Muscle layer of duodenum (tissue), 2 donors: ENCODE measurements at regions not wholly inside any gene's neighbourhood (a gene's known extent, or its start where the extent isn't known, plus 50 kb on each side); places are given as distances from the start of the nearest gene placed in this dataset.
"Not testable (repeated sequence)": the region's sequence is repeated elsewhere in the genome, so short reads cannot be mapped to it uniquely, and the experiment has no call there.

ENCODE experiments used
- H3K27ac ChIP-seq: one replicate; pipeline ENCODE4 v1.7.0; 2013; ENCODE audit warnings: mild to moderate bottlenecking, low read length
- H3K27me3 ChIP-seq: one replicate; pipeline ENCODE4 v1.7.0; 2013; ENCODE audit warnings: low read depth, mild to moderate bottlenecking, control low read depth, low read length
- H3K36me3 ChIP-seq, 2 donors: one replicate each; pipeline ENCODE4 v1.7.0; 2013; ENCODE audit warnings: low read length in 2 of 2, control low read depth in 1 of 2, mild to moderate bottlenecking in 1 of 2; ENCODE audit not compliant: insufficient read depth in 2 of 2, control insufficient read depth in 1 of 2
- H3K4me1 ChIP-seq, 2 donors: one replicate each; pipeline ENCODE4 v1.7.0; 2013; ENCODE audit warnings: low read length in 2 of 2, mild to moderate bottlenecking in 2 of 2, control low read depth in 1 of 2, moderate library complexity in 1 of 2; ENCODE audit not compliant: insufficient read depth in 2 of 2, control insufficient read depth in 1 of 2
- H3K4me3 ChIP-seq, 2 donors: one replicate each; pipeline ENCODE4 v1.7.0; 2013; ENCODE audit warnings: low read length in 2 of 2, low read depth in 1 of 2, mild to moderate bottlenecking in 1 of 2
- H3K9me3 ChIP-seq, 2 donors: one replicate each; pipeline ENCODE4 v1.7.0; 2013; ENCODE audit warnings: low read length in 2 of 2, control low read depth in 1 of 2, mild to moderate bottlenecking in 1 of 2; ENCODE audit not compliant: control insufficient read depth in 1 of 2
- donor health status: healthy.

- not testable (repeated sequence) for H3K27me3 ChIP-seq, H3K36me3 ChIP-seq, H3K4me1 ChIP-seq, H3K27ac ChIP-seq, H3K4me3 ChIP-seq, H3K9me3 ChIP-seq
Measured at GRCh38 chr13:32847976-32848375, 168.2 kb upstream of the KL start.

GRCh38 chr13:32849369-32849768 lies 166.9 kb upstream of the KL start:
- no peak overlapping the region for H3K4me3 ChIP-seq
- H3K27ac ChIP-seq = no peak overlapping the region
- H3K36me3 ChIP-seq = no peaks in the 10 kb centered on the region
- H3K27me3 ChIP-seq = no peaks in the 10 kb centered on the region
- no peaks in the 10 kb centered on the region for H3K9me3 ChIP-seq
- peaks cover 7 to 9% of the 10 kb centered on the region in 2 donors for H3K4me1 ChIP-seq

GRCh38 chr13:32850316-32851052 lies 165.7 kb upstream of the KL start:
- Histone ChIP-seq H3K27ac (no peak overlapping the region), H3K4me3 (no peak overlapping the region), H3K36me3 (no peaks in the 10 kb centered on the region), H3K27me3 (no peaks in the 10 kb centered on the region), H3K4me1 (peaks cover 7 to 9% of the 10 kb centered on the region in 2 donors), H3K9me3 (no peaks in the 10 kb centered on the region)

GRCh38 chr13:32851083-32852069 lies 164.8 kb upstream of the KL start:
- no peak overlapping the region for H3K27ac ChIP-seq

GRCh38 chr13:32852526-32852925 lies 163.7 kb upstream of the KL start:
- H3K4me1 ChIP-seq = peaks cover 7 to 9% of the 10 kb centered on the region in 2 donors
- no peaks in the 10 kb centered on the region for H3K27me3 ChIP-seq
- no peaks in the 10 kb centered on the region for H3K9me3 ChIP-seq
- H3K27ac ChIP-seq = no peak overlapping the region
- no peak overlapping the region for H3K4me3 ChIP-seq
- no peaks in the 10 kb centered on the region for H3K36me3 ChIP-seq

More at GRCh38 chr13:32851083-32852069, 164.8 kb upstream of the KL start:
- H3K4me3 ChIP-seq = no peak overlapping the region
- H3K9me3 ChIP-seq = no peaks in the 10 kb centered on the region
- H3K27me3 ChIP-seq = no peaks in the 10 kb centered on the region
- H3K4me1 ChIP-seq = peaks cover 7 to 9% of the 10 kb centered on the region in 2 donors
- H3K36me3 ChIP-seq = no peaks in the 10 kb centered on the region

- Histone ChIP-seq H3K27ac (no peak overlapping the region), H3K4me1 (peaks cover 3 to 5% of the 10 kb centered on the region in 2 donors), H3K4me3 (no peak overlapping the region), H3K27me3 (no peaks in the 10 kb centered on the region), H3K9me3 (peaks cover 4 to 9% of the 10 kb centered on the region in 2 donors), H3K36me3 (no peaks in the 10 kb centered on the region)
Measured at GRCh38 chr13:32857077-32857476, 159.1 kb upstream of the KL start.

- Histone ChIP-seq H3K9me3 (peaks cover 4 to 12% of the 10 kb centered on the region in 2 donors), H3K4me1 (no peaks in the 10 kb centered on the region), H3K36me3 (no peaks in the 10 kb centered on the region), H3K4me3 (no peak overlapping the region), H3K27me3 (no peaks in the 10 kb centered on the region), H3K27ac (no peak overlapping the region)
Measured at GRCh38 chr13:32857689-32858088, 158.5 kb upstream of the KL start.

- Histone ChIP-seq H3K4me1 (no peaks in the 10 kb centered on the region), H3K9me3 (peaks cover 4 to 12% of the 10 kb centered on the region in 2 donors), H3K27me3 (no peaks in the 10 kb centered on the region), H3K36me3 (no peaks in the 10 kb centered on the region), H3K4me3 (no peak overlapping the region), H3K27ac (no peak overlapping the region)
Measured at GRCh38 chr13:32859707-32860292, 156.4 kb upstream of the KL start.

- H3K27me3 ChIP-seq = no peaks in the 10 kb centered on the region
- H3K4me3 ChIP-seq = no peak overlapping the region
- no peaks in the 10 kb centered on the region for H3K36me3 ChIP-seq
- no peaks in the 10 kb centered on the region for H3K4me1 ChIP-seq
- no peak overlapping the region for H3K27ac ChIP-seq
- H3K9me3 ChIP-seq = peaks cover 4 to 12% of the 10 kb centered on the region in 2 donors
Measured at GRCh38 chr13:32861304-32861703, 154.9 kb upstream of the KL start.

GRCh38 chr13:32863596-32863995 lies 152.6 kb upstream of the KL start:
- Histone ChIP-seq H3K27ac (no peak overlapping the region), H3K36me3 (no peaks in the 10 kb centered on the region), H3K9me3 (peaks cover 4 to 12% of the 10 kb centered on the region in 2 donors), H3K27me3 (no peaks in the 10 kb centered on the region), H3K4me3 (no peak overlapping the region), H3K4me1 (no peaks in the 10 kb centered on the region)

GRCh38 chr13:32866921-32867320 lies 149.3 kb upstream of the KL start:
- no peaks in the 10 kb centered on the region for H3K36me3 ChIP-seq
- H3K27me3 ChIP-seq = no peaks in the 10 kb centered on the region

More at GRCh38 chr13:32866921-32867320, 149.3 kb upstream of the KL start:
- H3K4me3 ChIP-seq = no peak overlapping the region
- peaks cover under 1 to 4% of the 10 kb centered on the region in 2 donors for H3K9me3 ChIP-seq
- H3K4me1 ChIP-seq = no peaks in the 10 kb centered on the region
- no peak overlapping the region for H3K27ac ChIP-seq
